Panc1 (cell line): ENCODE measurements at regions not wholly inside any gene's neighbourhood (a gene's known extent, or its start where the extent isn't known, plus 50 kb on each side); places are given as distances from the start of the nearest gene placed in this dataset.

Source experiments
- POLR2AphosphoS5 ChIP-seq: IDR thresholded peaks from 2 replicates; pipeline ENCODE4 v1.6.1; 2012; ENCODE audit warnings: mild to moderate bottlenecking, low read depth, low read length, moderate library complexity
- SIN3A ChIP-seq: IDR thresholded peaks from 2 replicates; pipeline ENCODE4 v1.6.1; 2012; ENCODE audit warnings: low read depth, mild to moderate bottlenecking, low read length, moderate library complexity, borderline replicate concordance; ENCODE audit not compliant: insufficient read depth
- TF ChIP-seq, protein P1 (sequence below): fragments of 450-650 bp; IDR thresholded peaks from 2 replicates; pipeline ENCODE4 v1.5.1; 2017; ENCODE audit warnings: mild to moderate bottlenecking

DNA sequence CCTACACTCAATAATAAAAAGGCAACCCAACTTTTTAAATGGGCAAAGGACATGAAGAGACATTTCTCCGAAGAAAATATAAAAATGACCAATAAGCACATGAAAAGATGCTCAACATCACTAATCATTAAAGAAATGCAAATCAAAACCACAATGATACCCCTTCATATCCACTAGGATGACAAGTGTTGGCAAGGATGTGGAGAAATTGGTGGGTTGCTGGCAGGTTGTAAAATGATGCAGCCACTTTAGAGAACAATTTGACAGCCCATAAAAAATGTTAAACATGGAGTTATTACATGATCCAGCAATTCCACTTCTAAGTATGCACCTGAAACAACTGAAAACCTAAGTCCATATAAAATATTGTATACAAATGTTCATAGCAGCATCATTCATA is 73.2 kb upstream of the LMO2 start:
- TF ChIP-seq, protein P1, sequence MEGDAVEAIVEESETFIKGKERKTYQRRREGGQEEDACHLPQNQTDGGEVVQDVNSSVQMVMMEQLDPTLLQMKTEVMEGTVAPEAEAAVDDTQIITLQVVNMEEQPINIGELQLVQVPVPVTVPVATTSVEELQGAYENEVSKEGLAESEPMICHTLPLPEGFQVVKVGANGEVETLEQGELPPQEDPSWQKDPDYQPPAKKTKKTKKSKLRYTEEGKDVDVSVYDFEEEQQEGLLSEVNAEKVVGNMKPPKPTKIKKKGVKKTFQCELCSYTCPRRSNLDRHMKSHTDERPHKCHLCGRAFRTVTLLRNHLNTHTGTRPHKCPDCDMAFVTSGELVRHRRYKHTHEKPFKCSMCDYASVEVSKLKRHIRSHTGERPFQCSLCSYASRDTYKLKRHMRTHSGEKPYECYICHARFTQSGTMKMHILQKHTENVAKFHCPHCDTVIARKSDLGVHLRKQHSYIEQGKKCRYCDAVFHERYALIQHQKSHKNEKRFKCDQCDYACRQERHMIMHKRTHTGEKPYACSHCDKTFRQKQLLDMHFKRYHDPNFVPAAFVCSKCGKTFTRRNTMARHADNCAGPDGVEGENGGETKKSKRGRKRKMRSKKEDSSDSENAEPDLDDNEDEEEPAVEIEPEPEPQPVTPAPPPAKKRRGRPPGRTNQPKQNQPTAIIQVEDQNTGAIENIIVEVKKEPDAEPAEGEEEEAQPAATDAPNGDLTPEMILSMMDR: no peak
- TF ChIP-seq POLR2AphosphoS5 (no peak), SIN3A (no peak)
